ENCODE measurements at regions not wholly inside any gene's neighbourhood (a gene's known extent, or its start where the extent isn't known, plus 50 kb on each side); places are given as distances from the start of the nearest gene placed in this dataset.
A peak's percentile ranks its signal among the peaks of the same experiment; 100 is the strongest.
"Not testable (repeated sequence)": the region's sequence is repeated elsewhere in the genome, so short reads cannot be mapped to it uniquely, and the experiment has no call there.

- Histone ChIP-seq H3K9me3 (ENCODE audit: control insufficient read depth, low read length) (no peaks in the 10 kb centered on the region), H3K27ac (ENCODE audit: low read depth, low read length, severe bottlenecking) (peak overlapping the region; percentile 3), H3K4me3 (ENCODE audit: extremely low read depth, insufficient read depth, low read length, poor library complexity, severe bottlenecking) (no peak overlapping the region), H3K36me3 (ENCODE audit: control insufficient read depth, insufficient read depth, low read length) (no peaks in the 10 kb centered on the region), H3K4me1 (ENCODE audit: control insufficient read depth, insufficient read depth, low read length, poor library complexity, severe bottlenecking) (peaks cover 11% of the 10 kb centered on the region)
- no CpG with 5 or more reads among the region's 2 CpGs for WGBS, 2 experiments (ENCODE audit: insufficient coverage in 2 of 2)
Measured at GRCh38 chr13:34179927-34180326, 362.0 kb downstream of the RFC3 start.

DNA sequence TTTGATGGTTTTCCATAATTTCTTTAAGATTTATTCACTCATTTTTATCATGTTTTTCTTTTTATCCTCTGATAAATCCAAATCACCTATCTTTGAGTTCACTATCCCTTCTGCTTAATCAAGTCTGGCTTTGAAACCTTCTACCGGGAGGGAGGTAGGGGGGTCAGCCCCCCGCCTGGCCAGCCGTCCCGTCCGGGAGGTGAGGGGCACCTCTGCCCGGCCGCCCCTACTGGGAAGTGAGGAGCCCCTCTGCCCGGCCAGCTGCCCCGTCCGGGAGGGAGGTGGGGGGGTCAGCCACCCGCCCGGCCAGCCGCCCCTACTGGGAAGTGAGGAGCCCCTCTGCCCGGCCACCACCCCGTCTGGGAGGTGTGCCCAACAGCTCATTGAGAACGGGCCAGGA lies 363.3 kb downstream of the RFC3 start:
- H3K27ac ChIP-seq (ENCODE audit: low read depth, low read length, severe bottlenecking); H3K36me3 ChIP-seq (ENCODE audit: control insufficient read depth, insufficient read depth, low read length); H3K9me3 ChIP-seq (ENCODE audit: control insufficient read depth, low read length); H3K4me3 ChIP-seq (ENCODE audit: extremely low read depth, insufficient read depth, low read length, poor library complexity, severe bottlenecking): not testable (repeated sequence)
- 100% methylated on average over 1 of the region's 16 CpGs; no CpG with 5 or more reads in 1 of the 2 experiments for WGBS, 2 experiments (ENCODE audit: insufficient coverage in 2 of 2)
- peaks cover 11% of the 10 kb centered on the region for H3K4me1 ChIP-seq (ENCODE audit: control insufficient read depth, insufficient read depth, low read length, poor library complexity, severe bottlenecking)

DNA sequence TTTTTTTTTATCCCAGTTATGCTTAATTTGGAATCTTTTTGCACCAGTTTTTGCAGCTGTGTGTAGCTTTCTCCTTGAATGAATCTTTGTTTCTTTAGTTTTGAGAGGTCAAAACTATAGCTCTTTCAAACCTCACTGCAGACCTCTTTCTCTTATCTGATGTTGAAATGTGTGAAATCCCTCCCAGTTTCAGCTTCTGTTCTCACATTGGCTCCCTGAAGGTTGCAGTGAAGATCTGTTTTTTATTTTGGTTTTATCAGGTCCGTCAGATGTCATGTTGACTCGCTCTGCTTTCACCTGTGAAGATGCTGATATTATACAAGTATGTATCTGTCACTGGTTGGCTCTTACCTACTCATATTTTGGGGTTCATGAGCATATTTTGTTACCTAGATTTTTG lies 372.0 kb downstream of the RFC3 start:
- H3K4me1 ChIP-seq (ENCODE audit: control insufficient read depth, insufficient read depth, low read length, poor library complexity, severe bottlenecking) = no peaks in the 10 kb centered on the region
- no peak overlapping the region for H3K27ac ChIP-seq (ENCODE audit: low read depth, low read length, severe bottlenecking)
- H3K9me3 ChIP-seq (ENCODE audit: control insufficient read depth, low read length) = peaks cover 4% of the 10 kb centered on the region
- 75% methylated on average over 1 of the region's 2 CpGs; no CpG with 5 or more reads in 1 of the 2 experiments for WGBS, 2 experiments (ENCODE audit: insufficient coverage in 2 of 2)
- H3K4me3 ChIP-seq (ENCODE audit: extremely low read depth, insufficient read depth, low read length, poor library complexity, severe bottlenecking) = no peak overlapping the region
- no peaks in the 10 kb centered on the region for H3K36me3 ChIP-seq (ENCODE audit: control insufficient read depth, insufficient read depth, low read length)

GRCh38 chr13:34201050-34201913 lies 383.3 kb downstream of the RFC3 start:
- H3K36me3 ChIP-seq (ENCODE audit: control insufficient read depth, insufficient read depth, low read length) = no peaks in the 10 kb centered on the region
- no peaks in the 10 kb centered on the region for H3K4me1 ChIP-seq (ENCODE audit: control insufficient read depth, insufficient read depth, low read length, poor library complexity, severe bottlenecking)
- H3K4me3 ChIP-seq (ENCODE audit: extremely low read depth, insufficient read depth, low read length, poor library complexity, severe bottlenecking) = no peak overlapping the region
- no peak overlapping the region for H3K27ac ChIP-seq (ENCODE audit: low read depth, low read length, severe bottlenecking)
- no CpG with 5 or more reads among the region's 1 CpG for WGBS, 2 experiments (ENCODE audit: insufficient coverage in 2 of 2)
- peaks cover 6% of the 10 kb centered on the region for H3K9me3 ChIP-seq (ENCODE audit: control insufficient read depth, low read length)

GRCh38 chr13:34207334-34207733 lies 389.4 kb downstream of the RFC3 start:
- WGBS, 2 experiments (ENCODE audit: insufficient coverage in 2 of 2) = no CpG with 5 or more reads among the region's 4 CpGs
- Histone ChIP-seq H3K4me3 (ENCODE audit: extremely low read depth, insufficient read depth, low read length, poor library complexity, severe bottlenecking) (no peak overlapping the region), H3K27ac (ENCODE audit: low read depth, low read length, severe bottlenecking) (peak overlapping the region; percentile 83), H3K9me3 (ENCODE audit: control insufficient read depth, low read length) (no peaks in the 10 kb centered on the region), H3K4me1 (ENCODE audit: control insufficient read depth, insufficient read depth, low read length, poor library complexity, severe bottlenecking) (peaks cover 5% of the 10 kb centered on the region), H3K36me3 (ENCODE audit: control insufficient read depth, insufficient read depth, low read length) (no peaks in the 10 kb centered on the region)

DNA sequence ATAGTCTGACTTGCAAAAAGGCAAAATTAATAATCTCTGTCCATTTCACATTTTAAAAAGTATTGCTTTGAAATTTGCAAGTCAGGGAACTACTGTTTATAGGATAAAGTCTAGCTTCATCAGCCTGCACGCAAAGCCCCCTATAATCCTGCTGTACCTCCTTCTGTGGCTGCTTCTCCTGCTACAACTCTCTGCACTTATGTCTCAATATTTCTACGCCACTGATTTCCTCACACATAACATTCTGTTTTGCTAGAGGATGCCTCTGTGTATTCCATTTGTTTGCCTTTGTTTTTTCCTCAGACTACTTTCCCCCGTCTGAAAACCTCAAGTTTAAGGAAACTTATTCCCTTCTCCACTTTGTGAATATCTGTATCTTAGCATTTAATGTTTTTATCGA lies 389.9 kb downstream of the RFC3 start:
- WGBS, 2 experiments (ENCODE audit: insufficient coverage in 2 of 2) = 83 to 90% methylated on average over 2 of the region's 4 CpGs
- peak overlapping the region; percentile 83 for H3K27ac ChIP-seq (ENCODE audit: low read depth, low read length, severe bottlenecking)
- H3K36me3 ChIP-seq (ENCODE audit: control insufficient read depth, insufficient read depth, low read length) = no peaks in the 10 kb centered on the region
- peaks cover 5% of the 10 kb centered on the region for H3K4me1 ChIP-seq (ENCODE audit: control insufficient read depth, insufficient read depth, low read length, poor library complexity, severe bottlenecking)
- no peak overlapping the region for H3K4me3 ChIP-seq (ENCODE audit: extremely low read depth, insufficient read depth, low read length, poor library complexity, severe bottlenecking)
- no peaks in the 10 kb centered on the region for H3K9me3 ChIP-seq (ENCODE audit: control insufficient read depth, low read length)

- Histone ChIP-seq H3K4me3 (ENCODE audit: extremely low read depth, insufficient read depth, low read length, poor library complexity, severe bottlenecking) (no peak overlapping the region), H3K9me3 (ENCODE audit: control insufficient read depth, low read length) (no peaks in the 10 kb centered on the region), H3K4me1 (ENCODE audit: control insufficient read depth, insufficient read depth, low read length, poor library complexity, severe bottlenecking) (peaks cover 5% of the 10 kb centered on the region), H3K27ac (ENCODE audit: low read depth, low read length, severe bottlenecking) (peak overlapping the region; percentile 83), H3K36me3 (ENCODE audit: control insufficient read depth, insufficient read depth, low read length) (no peaks in the 10 kb centered on the region)
- no CpG with 5 or more reads among the region's 1 CpG for WGBS, 2 experiments (ENCODE audit: insufficient coverage in 2 of 2)
Measured at GRCh38 chr13:34208336-34208735, 390.4 kb downstream of the RFC3 start.

GRCh38 chr13:34210341-34210740 lies 392.4 kb downstream of the RFC3 start:
- no CpG with 5 or more reads among the region's 1 CpG for WGBS, 2 experiments (ENCODE audit: insufficient coverage in 2 of 2)
- H3K9me3 ChIP-seq (ENCODE audit: control insufficient read depth, low read length) = no peaks in the 10 kb centered on the region
- H3K4me3 ChIP-seq (ENCODE audit: extremely low read depth, insufficient read depth, low read length, poor library complexity, severe bottlenecking) = no peak overlapping the region
- H3K4me1 ChIP-seq (ENCODE audit: control insufficient read depth, insufficient read depth, low read length, poor library complexity, severe bottlenecking) = peaks cover 5% of the 10 kb centered on the region
- H3K27ac ChIP-seq (ENCODE audit: low read depth, low read length, severe bottlenecking) = no peak overlapping the region
- H3K36me3 ChIP-seq (ENCODE audit: control insufficient read depth, insufficient read depth, low read length) = no peaks in the 10 kb centered on the region

GRCh38 chr13:34214686-34215085 lies 396.7 kb downstream of the RFC3 start:
- Histone ChIP-seq H3K27ac (ENCODE audit: low read depth, low read length, severe bottlenecking) (no peak overlapping the region), H3K36me3 (ENCODE audit: control insufficient read depth, insufficient read depth, low read length) (no peaks in the 10 kb centered on the region), H3K4me3 (ENCODE audit: extremely low read depth, insufficient read depth, low read length, poor library complexity, severe bottlenecking) (no peak overlapping the region), H3K9me3 (ENCODE audit: control insufficient read depth, low read length) (no peaks in the 10 kb centered on the region), H3K4me1 (ENCODE audit: control insufficient read depth, insufficient read depth, low read length, poor library complexity, severe bottlenecking) (no peaks in the 10 kb centered on the region)
- whole genome bisulfite sequencing, 2 experiments (ENCODE audit: insufficient coverage in 2 of 2) = 100% methylated on average over 2 of the region's 2 CpGs

DNA sequence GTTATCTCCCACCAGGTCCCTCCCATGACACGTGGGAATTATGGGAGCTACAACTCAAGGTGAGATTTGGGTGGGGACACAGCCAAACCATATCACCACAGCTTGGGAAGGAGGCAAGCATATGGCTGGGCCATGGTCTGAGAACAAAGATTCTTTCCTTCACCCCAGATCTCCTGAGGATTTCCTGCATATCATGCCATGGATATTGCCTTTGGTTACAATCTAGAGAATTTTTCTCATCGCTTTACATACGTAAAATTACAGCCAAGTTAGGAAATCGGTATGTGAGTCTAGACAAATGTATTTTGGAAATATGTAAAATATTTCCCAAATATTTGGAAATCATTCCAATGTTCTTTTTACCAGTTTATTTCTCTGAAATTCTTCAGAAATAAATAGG lies 398.3 kb downstream of the RFC3 start:
- no peaks in the 10 kb centered on the region for H3K36me3 ChIP-seq (ENCODE audit: control insufficient read depth, insufficient read depth, low read length)
- no peaks in the 10 kb centered on the region for H3K9me3 ChIP-seq (ENCODE audit: control insufficient read depth, low read length)
- H3K4me3 ChIP-seq (ENCODE audit: extremely low read depth, insufficient read depth, low read length, poor library complexity, severe bottlenecking) = no peak overlapping the region
- 100% methylated on average over 1 of the region's 4 CpGs; no CpG with 5 or more reads in 1 of the 2 experiments for WGBS, 2 experiments (ENCODE audit: insufficient coverage in 2 of 2)
- H3K4me1 ChIP-seq (ENCODE audit: control insufficient read depth, insufficient read depth, low read length, poor library complexity, severe bottlenecking) = no peaks in the 10 kb centered on the region
- no peak overlapping the region for H3K27ac ChIP-seq (ENCODE audit: low read depth, low read length, severe bottlenecking)

DNA sequence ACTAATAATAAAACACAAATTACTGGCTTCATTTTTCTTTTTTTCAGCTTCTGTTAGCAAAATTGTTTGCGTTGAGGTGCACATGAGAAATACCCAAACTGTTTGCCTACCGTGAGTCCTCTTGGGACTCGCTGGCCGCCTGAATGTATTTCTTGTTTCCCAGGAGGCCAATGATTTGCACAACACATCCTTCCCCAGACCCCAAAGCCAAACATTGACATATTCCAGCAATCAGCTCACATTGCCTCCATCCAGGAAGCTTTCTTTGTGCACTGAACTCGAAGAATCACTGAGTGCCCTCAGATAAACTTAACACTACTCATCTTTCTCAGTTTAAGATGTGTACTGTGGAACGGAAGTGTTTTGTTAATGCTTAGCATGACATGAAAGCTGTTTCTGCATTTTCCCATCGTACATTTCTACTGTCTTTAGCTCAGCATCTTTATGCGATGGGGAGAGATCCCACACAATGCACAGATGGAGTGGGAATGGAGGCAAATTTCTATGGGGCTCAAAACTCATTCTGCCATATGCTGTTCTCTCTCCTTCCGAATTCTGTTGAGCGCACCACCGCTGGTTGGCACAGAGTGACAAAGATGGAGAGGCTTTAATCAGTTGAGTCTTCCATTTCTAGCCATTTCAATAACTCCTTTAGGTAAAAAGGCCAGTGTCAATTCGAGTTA lies 399.5 kb downstream of the RFC3 start:
- Histone ChIP-seq H3K4me3 (ENCODE audit: extremely low read depth, insufficient read depth, low read length, poor library complexity, severe bottlenecking) (no peak overlapping the region), H3K4me1 (ENCODE audit: control insufficient read depth, insufficient read depth, low read length, poor library complexity, severe bottlenecking) (no peaks in the 10 kb centered on the region), H3K36me3 (ENCODE audit: control insufficient read depth, insufficient read depth, low read length) (no peaks in the 10 kb centered on the region), H3K9me3 (ENCODE audit: control insufficient read depth, low read length) (no peaks in the 10 kb centered on the region), H3K27ac (ENCODE audit: low read depth, low read length, severe bottlenecking) (no peak overlapping the region)
- 97 to 100% methylated on average over 4 to 5 of the region's 12 CpGs for WGBS, 2 experiments (ENCODE audit: insufficient coverage in 2 of 2)
